Activated T-helper 2 cell treated with anti-CD3 and anti-CD28 coated beads, Interferon-gamma antibody, Interleukin-2, Interleukin-4, amounts not matched to agents 10 μg/mL and 5 μg/mL and 100 μg/mL, durations not matched to agents 14 hours and 24 hours and 36 hours (primary cell): ENCODE measurements at regions not wholly inside any gene's neighbourhood (a gene's known extent, or its start where the extent isn't known, plus 50 kb on each side); places are given as distances from the start of the nearest gene placed in this dataset.

Experiments used
- DNase-seq: peaks from one replicate; pipeline ENCODE4 v3.0.0; 2021; ENCODE audit warnings: low spot score
- H3K27ac Mint-ChIP-seq: one replicate; pipeline ENCODE4 v1.8.0; 2021; ENCODE audit warnings: mixed read lengths
- H3K27me3 Mint-ChIP-seq: one replicate; pipeline ENCODE4 v1.8.0; 2021; ENCODE audit warnings: low read depth, mixed read lengths
- H3K36me3 Mint-ChIP-seq: one replicate; pipeline ENCODE4 v1.8.0; 2021; ENCODE audit warnings: low read depth, mixed read lengths
- H3K4me1 Mint-ChIP-seq: one replicate; pipeline ENCODE4 v1.8.0; 2021; ENCODE audit warnings: low read depth, mixed read lengths
- H3K4me3 Mint-ChIP-seq: one replicate; pipeline ENCODE4 v1.8.0; 2021; ENCODE audit warnings: low read depth, mild to moderate bottlenecking, moderate library complexity, mixed read lengths
- H3K9me3 Mint-ChIP-seq: one replicate; pipeline ENCODE4 v1.8.0; 2021; ENCODE audit warnings: mixed read lengths
- intact Hi-C: fragments of 100-400 bp; cut with micrococcal nuclease; formaldehyde crosslinking; loops from one replicate; pipeline ENCODE4 v1.15.1; 2023

- Mint-ChIP-seq H3K36me3 (no peaks in the 10 kb centered on the region), H3K4me1 (no peaks in the 10 kb centered on the region), H3K4me3 (no peak overlapping the region), H3K9me3 (no peaks in the 10 kb centered on the region), H3K27ac (no peak overlapping the region), H3K27me3 (peaks cover 2% of the 10 kb centered on the region)
- DNase-seq, result no peak
- intact Hi-C loops, result no loop called here
Observed at GRCh38 chr10:64134676-64135075, 613.5 kb downstream of the REEP3 start.

GRCh38 chr10:64142395-64142794 is 621.2 kb downstream of the REEP3 start:
- no peaks in the 10 kb centered on the region for H3K27me3 Mint-ChIP-seq
- DNase-seq, result no peak
- no peak overlapping the region for H3K27ac Mint-ChIP-seq
- H3K4me3 Mint-ChIP-seq, result no peak overlapping the region
- H3K9me3 Mint-ChIP-seq, result no peaks in the 10 kb centered on the region
- H3K36me3 Mint-ChIP-seq, result no peaks in the 10 kb centered on the region
- H3K4me1 Mint-ChIP-seq, result no peaks in the 10 kb centered on the region
- intact Hi-C loops, result no loop called here

GRCh38 chr10:64148607-64149006 is 627.4 kb downstream of the REEP3 start:
- DNase-seq, result no peak

GRCh38 chr10:64156166-64156565 is 635.0 kb downstream of the REEP3 start:
- no peaks in the 10 kb centered on the region for H3K27me3 Mint-ChIP-seq
- no peak for DNase-seq
- no peak overlapping the region for H3K4me3 Mint-ChIP-seq
- no peaks in the 10 kb centered on the region for H3K36me3 Mint-ChIP-seq
- no peaks in the 10 kb centered on the region for H3K4me1 Mint-ChIP-seq
- intact Hi-C loops, result no loop called here
- H3K9me3 Mint-ChIP-seq, result no peaks in the 10 kb centered on the region
- no peak overlapping the region for H3K27ac Mint-ChIP-seq

More at GRCh38 chr10:64148607-64149006, 627.4 kb downstream of the REEP3 start:
- Mint-ChIP-seq H3K9me3 (no peaks in the 10 kb centered on the region), H3K4me3 (no peak overlapping the region), H3K36me3 (no peaks in the 10 kb centered on the region), H3K27ac (no peak overlapping the region), H3K27me3 (no peaks in the 10 kb centered on the region), H3K4me1 (no peaks in the 10 kb centered on the region)
- intact Hi-C loops, result no loop called here

GRCh38 chr10:64158551-64158950 is 637.4 kb downstream of the REEP3 start:
- no peaks in the 10 kb centered on the region for H3K27me3 Mint-ChIP-seq
- H3K4me3 Mint-ChIP-seq, result no peak overlapping the region
- no peaks in the 10 kb centered on the region for H3K36me3 Mint-ChIP-seq
- H3K27ac Mint-ChIP-seq, result no peak overlapping the region
- DNase-seq, result no peak
- H3K4me1 Mint-ChIP-seq, result no peaks in the 10 kb centered on the region
- H3K9me3 Mint-ChIP-seq, result no peaks in the 10 kb centered on the region
- intact Hi-C loops, result no loop called here

GRCh38 chr10:64159910-64160872 is 639.0 kb downstream of the REEP3 start:
- intact Hi-C loops, result no loop called here
- Mint-ChIP-seq H3K36me3 (no peaks in the 10 kb centered on the region), H3K4me1 (no peaks in the 10 kb centered on the region), H3K27ac (no peak overlapping the region), H3K27me3 (no peaks in the 10 kb centered on the region), H3K4me3 (no peak overlapping the region), H3K9me3 (no peaks in the 10 kb centered on the region)
- DNase-seq, result no peak

- Mint-ChIP-seq H3K9me3 (peaks cover 9% of the 10 kb centered on the region), H3K4me3 (no peak overlapping the region), H3K36me3 (no peaks in the 10 kb centered on the region), H3K27me3 (no peaks in the 10 kb centered on the region), H3K4me1 (no peaks in the 10 kb centered on the region), H3K27ac (no peak overlapping the region)
- intact Hi-C loops, result no loop called here
- DNase-seq, result no peak
Observed at GRCh38 chr10:64170791-64171190, 649.6 kb downstream of the REEP3 start.

GRCh38 chr10:64173826-64174225 is 652.6 kb downstream of the REEP3 start:
- Mint-ChIP-seq H3K4me3 (no peak overlapping the region), H3K36me3 (no peaks in the 10 kb centered on the region), H3K27me3 (no peaks in the 10 kb centered on the region), H3K27ac (no peak overlapping the region), H3K4me1 (no peaks in the 10 kb centered on the region), H3K9me3 (peaks cover 4% of the 10 kb centered on the region)
- DNase-seq, result no peak
- intact Hi-C loops, result no loop called here

- DNase-seq, result no peak
- no peak overlapping the region for H3K4me3 Mint-ChIP-seq
- intact Hi-C loops, result no loop called here
- H3K9me3 Mint-ChIP-seq, result peaks cover 4% of the 10 kb centered on the region
- no peaks in the 10 kb centered on the region for H3K27me3 Mint-ChIP-seq
- no peaks in the 10 kb centered on the region for H3K36me3 Mint-ChIP-seq
- no peaks in the 10 kb centered on the region for H3K4me1 Mint-ChIP-seq
- H3K27ac Mint-ChIP-seq, result no peak overlapping the region
Observed at GRCh38 chr10:64174666-64175255, 653.6 kb downstream of the REEP3 start.

GRCh38 chr10:64175271-64175962 is 654.2 kb downstream of the REEP3 start:
- Mint-ChIP-seq H3K27ac (no peak overlapping the region), H3K27me3 (no peaks in the 10 kb centered on the region), H3K9me3 (peaks cover 4% of the 10 kb centered on the region), H3K4me3 (no peak overlapping the region), H3K4me1 (no peaks in the 10 kb centered on the region), H3K36me3 (no peaks in the 10 kb centered on the region)
- no peak for DNase-seq
- intact Hi-C loops, result no loop called here

- intact Hi-C loops, result no loop called here
- Mint-ChIP-seq H3K9me3 (no peaks in the 10 kb centered on the region), H3K36me3 (no peaks in the 10 kb centered on the region), H3K27ac (no peak overlapping the region), H3K4me1 (no peaks in the 10 kb centered on the region), H3K4me3 (no peak overlapping the region), H3K27me3 (no peaks in the 10 kb centered on the region)
- no peak for DNase-seq
Observed at GRCh38 chr10:64182671-64183070, 661.5 kb downstream of the REEP3 start.

- Mint-ChIP-seq H3K27ac (no peak overlapping the region), H3K9me3 (no peaks in the 10 kb centered on the region), H3K36me3 (no peaks in the 10 kb centered on the region), H3K4me1 (no peaks in the 10 kb centered on the region), H3K27me3 (no peaks in the 10 kb centered on the region), H3K4me3 (no peak overlapping the region)
- DNase-seq, result no peak
- intact Hi-C loops, result no loop called here
Observed at GRCh38 chr10:64191286-64191685, 670.1 kb downstream of the REEP3 start.
